Chondrocyte (in vitro differentiated cells): ENCODE measurements at regions not wholly inside any gene's neighbourhood (a gene's known extent, or its start where the extent isn't known, plus 50 kb on each side); places are given as distances from the start of the nearest gene placed in this dataset.

Experiments
- DNase-seq: peaks from one replicate; pipeline ENCODE4 v3.0.0; 2021; ENCODE audit warnings: mixed read lengths, low spot score
- H3K27ac Mint-ChIP-seq: one replicate; pipeline ENCODE4 v1.8.0; 2021; ENCODE audit warnings: mild to moderate bottlenecking, moderate library complexity, mixed read lengths; ENCODE audit not compliant: unreplicated experiment
- H3K27me3 Mint-ChIP-seq: 2 replicates; pipeline ENCODE4 v1.8.0; 2021; ENCODE audit warnings: low read depth, mixed read lengths
- H3K36me3 Mint-ChIP-seq: 2 replicates; pipeline ENCODE4 v1.8.0; 2021; ENCODE audit warnings: low read depth, mixed read lengths
- H3K4me1 Mint-ChIP-seq: 2 replicates; pipeline ENCODE4 v1.8.0; 2021; ENCODE audit warnings: low read depth, mild to moderate bottlenecking, mixed read lengths
- H3K4me3 Mint-ChIP-seq: one replicate; pipeline ENCODE4 v1.8.0; 2021; ENCODE audit warnings: mild to moderate bottlenecking, moderate library complexity, mixed read lengths; ENCODE audit not compliant: unreplicated experiment
- H3K9me3 Mint-ChIP-seq: 2 replicates; pipeline ENCODE4 v1.8.0; 2021; ENCODE audit warnings: low read depth, mixed read lengths
- CTCF ChIP-seq: fragments of 200-600 bp; sonication (generic); IDR thresholded peaks from 2 replicates; pipeline ENCODE4 v1.5.0; 2021; ENCODE audit warnings: antibody characterized with exemption, mild to moderate bottlenecking, moderate library complexity

GRCh38 chr9:78574354-78575045 lies 277.6 kb downstream of the PSAT1 start:
- Mint-ChIP-seq H3K4me1 (peaks cover 15% of the 10 kb centered on the region), H3K9me3 (no peaks in the 10 kb centered on the region), H3K27me3 (no peaks in the 10 kb centered on the region), H3K27ac (peak overlapping the region; percentile 20), H3K4me3 (no peak overlapping the region), H3K36me3 (no peaks in the 10 kb centered on the region)
- no peak for DNase-seq
- no peak for TF ChIP-seq CTCF

DNA sequence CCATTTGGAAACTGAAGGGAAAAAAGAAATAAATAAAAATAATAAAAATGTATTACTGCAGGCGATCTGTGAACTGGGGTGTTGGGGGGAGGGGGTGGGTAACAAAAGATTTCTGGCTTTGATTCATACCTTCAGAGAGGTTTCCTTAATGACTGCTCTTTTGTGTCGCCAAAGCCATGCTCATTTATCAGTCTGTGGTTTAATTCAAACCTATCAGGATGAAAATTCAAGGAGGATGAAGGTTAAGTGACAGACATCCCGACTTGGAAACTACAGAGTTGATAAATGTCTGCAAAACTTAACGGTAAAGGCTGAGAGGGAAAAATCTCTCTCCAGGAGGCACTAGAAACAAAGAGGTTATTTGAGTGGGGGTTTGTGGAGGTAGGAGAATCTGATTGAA lies 278.2 kb downstream of the PSAT1 start:
- DNase-seq: no peak
- H3K36me3 Mint-ChIP-seq: no peaks in the 10 kb centered on the region
- TF ChIP-seq CTCF: no peak
- no peaks in the 10 kb centered on the region for H3K27me3 Mint-ChIP-seq
- no peaks in the 10 kb centered on the region for H3K9me3 Mint-ChIP-seq
- H3K4me3 Mint-ChIP-seq: no peak overlapping the region
- peaks cover 15% of the 10 kb centered on the region for H3K4me1 Mint-ChIP-seq
- no peak overlapping the region for H3K27ac Mint-ChIP-seq

DNA sequence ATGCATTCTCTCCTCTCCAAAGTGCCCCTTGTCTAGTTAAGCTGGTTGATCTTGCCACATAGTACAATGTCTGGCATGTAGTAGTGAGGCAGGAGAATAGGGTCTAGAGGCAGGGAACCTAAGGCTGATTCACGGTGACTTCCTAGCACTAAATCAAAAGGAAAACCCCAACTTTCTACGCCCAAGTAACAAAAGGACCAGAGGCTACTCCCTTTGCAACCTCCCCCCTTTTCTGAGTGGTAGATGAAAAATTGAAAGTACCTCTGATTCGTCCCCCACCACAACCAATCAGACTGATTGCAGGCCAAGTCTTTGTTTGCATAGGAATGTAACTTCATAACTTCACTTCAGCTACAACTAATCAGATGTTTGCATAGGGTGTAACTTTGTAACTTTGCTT lies 278.8 kb downstream of the PSAT1 start:
- no peaks in the 10 kb centered on the region for H3K27me3 Mint-ChIP-seq
- TF ChIP-seq CTCF: no peak
- no peak overlapping the region for H3K4me3 Mint-ChIP-seq
- H3K36me3 Mint-ChIP-seq: no peaks in the 10 kb centered on the region
- H3K4me1 Mint-ChIP-seq: peaks cover 15% of the 10 kb centered on the region
- H3K27ac Mint-ChIP-seq: no peak overlapping the region
- no peak for DNase-seq
- H3K9me3 Mint-ChIP-seq: no peaks in the 10 kb centered on the region

- Mint-ChIP-seq H3K4me3 (no peak overlapping the region), H3K4me1 (peaks cover 15% of the 10 kb centered on the region), H3K27me3 (no peaks in the 10 kb centered on the region), H3K27ac (no peak overlapping the region), H3K9me3 (no peaks in the 10 kb centered on the region), H3K36me3 (no peaks in the 10 kb centered on the region)
- no peak for TF ChIP-seq CTCF
- no peak for DNase-seq
Observed at GRCh38 chr9:78577156-78577906, 280.4 kb downstream of the PSAT1 start.

DNA sequence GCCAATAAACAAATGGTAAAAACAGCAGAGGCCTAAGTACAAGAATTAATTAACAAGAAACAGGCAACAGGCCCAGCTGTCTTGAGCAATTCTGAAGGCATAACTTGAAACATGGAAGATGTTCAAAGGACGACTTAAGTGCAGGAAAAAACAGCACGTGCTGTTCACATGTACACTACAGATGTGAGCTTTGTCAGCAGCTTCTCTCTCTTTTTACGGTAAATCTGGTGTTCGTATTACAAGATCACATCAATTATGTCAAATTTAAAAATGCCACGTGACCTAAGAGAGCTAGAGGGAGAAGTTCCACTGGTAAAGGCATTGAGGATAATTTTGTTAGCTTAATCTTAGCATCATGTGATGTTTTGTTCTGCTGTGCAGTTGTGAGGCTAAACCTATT lies 281.1 kb downstream of the PSAT1 start:
- H3K27ac Mint-ChIP-seq: no peak overlapping the region
- no peaks in the 10 kb centered on the region for H3K36me3 Mint-ChIP-seq
- DNase-seq: no peak
- no peaks in the 10 kb centered on the region for H3K9me3 Mint-ChIP-seq
- no peak overlapping the region for H3K4me3 Mint-ChIP-seq
- no peak for TF ChIP-seq CTCF
- H3K27me3 Mint-ChIP-seq: no peaks in the 10 kb centered on the region
- H3K4me1 Mint-ChIP-seq: peaks cover 15% of the 10 kb centered on the region
